Neural cell (in vitro differentiated cells): ENCODE measurements at regions not wholly inside any gene's neighbourhood (a gene's known extent, or its start where the extent isn't known, plus 50 kb on each side); places are given as distances from the start of the nearest gene placed in this dataset.

Experiments used
- CTCF ChIP-seq: fragments of 450-650 bp; IDR thresholded peaks from 2 replicates; pipeline ENCODE4 v1.5.1; 2014; ENCODE audit warnings: antibody characterized with exemption, mild to moderate bottlenecking, moderate library complexity; ENCODE audit not compliant: poor library complexity, severe bottlenecking
- EP300 ChIP-seq: fragments of 450-650 bp; conservative IDR thresholded peaks from 2 replicates; pipeline ENCODE4 v1.6.1; 2014; ENCODE audit warnings: antibody characterized with exemption, mild to moderate bottlenecking, moderate library complexity; ENCODE audit not compliant: poor library complexity, severe bottlenecking
- POLR2AphosphoS5 ChIP-seq: IDR thresholded peaks from 2 replicates; pipeline ENCODE4 v1.6.1; 2012
- RAD21 ChIP-seq: fragments of 450-650 bp; conservative IDR thresholded peaks from 2 replicates; pipeline ENCODE4 v1.6.1; 2014; ENCODE audit warnings: antibody characterized with exemption, mild to moderate bottlenecking, moderate library complexity
- SMC3 ChIP-seq: fragments of 450-650 bp; conservative IDR thresholded peaks from 2 replicates; pipeline ENCODE4 v1.6.1; 2014; ENCODE audit warnings: antibody characterized with exemption, mild to moderate bottlenecking, moderate library complexity; ENCODE audit not compliant: poor library complexity
- TAF1 ChIP-seq: IDR thresholded peaks from 2 replicates; pipeline ENCODE4 v1.6.1; 2012; ENCODE audit warnings: low read depth

GRCh38 chr17:72266112-72266775 lies 145.4 kb downstream of the SOX9 start:
- TF ChIP-seq RAD21 (no peak), POLR2AphosphoS5 (no peak), CTCF (no peak), EP300 (no peak), TAF1 (no peak), SMC3 (no peak)
